Fibroblast of skin of left quadriceps (primary cell): ENCODE measurements at regions not wholly inside any gene's neighbourhood (a gene's known extent, or its start where the extent isn't known, plus 50 kb on each side); places are given as distances from the start of the nearest gene placed in this dataset.
"Not testable (repeated sequence)": the region's sequence is repeated elsewhere in the genome, so short reads cannot be mapped to it uniquely, and the experiment has no call there.

Experiments
- DNase-seq, 2 experiments: peaks; one replicate each; pipeline ENCODE4 v3.0.0-alpha.2; 2013; ENCODE audit warnings: low read depth in 2 of 2

DNA sequence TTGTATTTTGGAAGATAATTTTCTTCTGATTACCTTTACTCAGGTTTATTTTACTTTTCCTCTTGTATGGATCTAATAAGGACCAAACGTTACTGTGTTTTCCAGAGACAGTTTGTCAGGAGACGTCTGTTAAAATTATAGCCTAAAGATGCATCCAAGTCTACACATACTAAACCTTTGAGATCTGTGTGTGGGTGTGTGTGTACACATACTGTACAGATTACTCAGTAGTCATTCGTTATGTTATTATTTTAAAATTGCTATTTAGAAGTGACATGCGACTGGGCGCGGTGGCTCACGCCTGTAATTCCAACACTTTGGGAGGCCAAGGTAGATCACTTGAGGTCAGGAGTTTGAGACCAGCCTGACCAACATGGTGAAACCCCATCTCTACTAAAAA lies 51.6 kb upstream of the CNTLN start:
- DNase-seq: no peak

DNA sequence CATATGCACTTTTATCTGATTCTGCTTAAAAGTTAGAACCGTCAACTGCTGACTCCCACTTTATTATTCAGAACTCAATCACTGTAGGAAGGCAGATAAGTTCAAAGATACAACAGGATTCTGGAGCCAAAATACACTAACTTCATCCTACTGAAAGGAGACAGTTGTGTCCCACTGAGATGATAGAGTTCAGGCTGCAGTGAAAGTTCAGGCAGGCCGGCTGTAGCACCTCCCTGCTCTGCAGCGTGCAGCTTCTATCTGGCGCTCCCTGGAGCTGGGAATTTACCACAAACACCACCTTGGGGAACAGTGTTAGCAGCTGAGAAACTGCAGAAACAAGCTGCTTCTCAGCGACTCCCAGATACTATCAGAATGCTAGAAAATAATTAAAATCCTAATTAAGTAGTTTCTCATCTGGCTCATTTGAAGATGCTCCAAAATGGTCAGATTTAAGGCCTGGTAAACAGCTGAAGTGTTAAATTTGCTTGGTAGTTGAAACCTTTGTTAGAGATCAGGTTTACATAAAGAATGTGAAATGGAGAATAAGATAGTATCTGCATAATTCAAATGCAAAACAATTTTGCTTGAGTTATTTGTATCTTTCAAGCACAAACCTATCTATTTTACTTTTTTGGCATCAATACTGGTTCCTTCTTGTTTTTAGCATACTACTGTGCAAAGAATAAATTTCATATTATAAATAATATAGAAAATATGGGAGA lies 52.3 kb upstream of the CNTLN start:
- DNase-seq: no peak

DNA sequence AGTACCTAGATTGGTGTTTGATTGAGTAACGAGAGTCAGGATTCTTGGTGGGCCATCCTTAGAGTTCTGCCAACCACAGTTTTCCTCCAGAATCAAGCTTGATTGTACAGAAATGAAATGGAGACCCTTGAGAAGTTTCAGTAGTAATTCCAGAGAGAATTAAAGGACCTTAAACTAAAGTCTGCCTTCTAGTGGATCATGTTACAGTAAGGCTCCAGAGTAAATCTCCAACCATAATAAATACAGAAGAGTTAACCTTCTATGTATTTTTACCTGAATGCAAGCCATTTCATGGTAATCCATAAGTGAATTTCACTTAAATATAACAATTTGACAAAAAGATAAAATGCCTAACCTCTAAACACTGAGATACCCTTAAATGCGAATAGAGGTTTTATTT lies 53.0 kb upstream of the CNTLN start:
- DNase-seq: no peak

DNA sequence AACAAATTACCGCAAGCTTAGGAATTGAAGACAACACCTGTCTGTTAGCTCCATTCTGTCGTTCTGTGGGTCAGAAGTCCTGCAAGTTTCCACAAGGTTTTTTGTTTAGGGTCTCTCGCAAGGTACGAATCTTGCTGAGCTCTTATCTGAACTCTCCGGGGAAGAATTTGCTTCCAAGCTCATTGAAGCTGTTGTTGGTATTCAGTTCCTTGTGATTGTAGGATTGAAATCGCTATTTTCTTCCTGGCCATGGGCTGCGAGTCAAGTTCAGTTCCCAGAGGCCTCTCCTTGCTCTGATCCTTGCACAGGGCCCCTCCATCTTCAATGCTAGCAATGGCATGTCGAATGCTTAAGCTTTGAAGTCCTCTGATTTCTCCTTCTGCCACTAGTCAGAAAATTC lies 53.5 kb upstream of the CNTLN start:
- no peak for DNase-seq

DNA sequence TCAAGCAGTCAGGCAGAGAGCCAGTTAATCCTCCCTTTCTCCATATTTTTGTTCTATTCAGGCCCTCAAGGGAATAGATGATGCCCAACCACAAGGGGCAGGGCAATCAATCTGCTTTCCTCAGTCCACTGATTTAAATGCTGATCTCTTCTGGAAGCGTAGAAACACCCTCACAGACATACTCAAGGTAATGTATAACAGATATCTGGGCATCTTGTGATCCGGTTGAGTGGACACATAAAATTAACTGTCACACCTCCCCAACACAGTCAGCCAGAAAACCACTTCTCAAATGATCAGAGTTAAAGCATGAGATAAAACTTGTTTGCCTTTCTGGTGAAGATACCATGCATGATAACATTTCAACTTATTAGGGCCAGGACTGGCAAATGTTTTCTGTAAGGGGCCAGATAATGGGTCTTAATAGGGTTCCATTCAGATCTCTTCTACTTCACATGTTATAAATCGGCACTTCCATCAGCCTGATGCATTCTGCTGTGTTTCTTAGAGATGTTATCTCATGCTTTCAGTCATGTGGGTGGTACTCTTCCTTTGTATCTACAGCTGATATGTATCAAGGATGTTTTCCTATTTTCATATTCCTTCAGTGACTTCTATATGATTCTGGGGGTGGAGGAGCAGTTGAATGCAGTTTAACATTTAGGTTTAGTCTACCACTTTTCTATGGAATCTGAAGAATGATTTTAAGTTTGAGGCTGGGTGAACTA lies 58.9 kb upstream of the CNTLN start:
- DNase-seq: no peak

DNA sequence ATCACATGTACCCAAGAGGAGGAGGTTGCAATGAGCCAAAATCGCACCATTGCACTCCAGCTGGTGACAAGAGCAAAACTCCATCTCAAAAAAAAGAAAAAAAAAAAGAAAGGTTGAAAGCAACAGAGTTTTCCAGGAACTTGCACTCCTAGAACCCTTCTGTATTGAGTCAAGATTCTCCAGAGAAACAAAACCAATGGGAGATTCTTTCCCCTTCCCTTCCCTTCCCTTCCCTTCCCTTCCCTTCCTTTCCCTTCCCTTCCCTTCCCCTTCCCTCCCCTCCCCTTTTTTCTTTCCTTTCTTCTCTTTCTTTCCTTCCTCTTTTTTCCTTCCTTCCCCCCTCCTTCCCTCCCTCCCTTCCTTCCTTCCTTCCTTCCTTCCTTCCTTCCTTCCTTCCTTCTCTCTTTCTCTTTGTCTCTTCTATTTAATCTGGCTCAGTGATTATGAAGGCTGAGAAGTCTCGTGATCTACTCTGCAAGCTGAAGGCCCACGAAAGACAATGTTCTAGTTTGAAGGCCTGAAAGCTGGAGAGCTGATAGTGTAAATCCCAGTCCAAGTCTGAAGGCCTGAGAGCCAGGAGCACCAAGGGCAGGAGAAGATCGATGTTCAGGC lies 59.6 kb upstream of the CNTLN start:
- no peak for DNase-seq

DNA sequence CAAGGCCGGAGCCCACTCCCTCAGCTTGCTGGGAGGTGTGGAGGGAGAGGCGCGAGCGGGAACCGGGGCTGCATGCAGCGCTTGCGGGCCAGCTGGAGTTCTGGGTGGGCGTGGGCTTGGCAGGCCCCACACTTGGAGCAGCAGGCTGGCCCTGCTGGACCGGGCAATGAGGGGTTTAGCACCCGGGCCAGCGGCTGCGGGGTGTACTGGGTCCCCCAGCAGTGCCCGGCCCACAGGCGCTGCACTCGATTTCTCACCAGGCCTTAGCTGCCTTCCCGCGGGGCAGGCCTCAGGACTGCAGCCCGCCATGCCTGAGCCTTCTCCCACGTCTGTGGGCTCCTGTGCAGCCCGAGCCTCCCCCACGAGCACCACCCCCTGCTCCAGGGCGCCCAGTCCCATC lies 62.3 kb upstream of the CNTLN start:
- not testable (repeated sequence) for DNase-seq

DNA sequence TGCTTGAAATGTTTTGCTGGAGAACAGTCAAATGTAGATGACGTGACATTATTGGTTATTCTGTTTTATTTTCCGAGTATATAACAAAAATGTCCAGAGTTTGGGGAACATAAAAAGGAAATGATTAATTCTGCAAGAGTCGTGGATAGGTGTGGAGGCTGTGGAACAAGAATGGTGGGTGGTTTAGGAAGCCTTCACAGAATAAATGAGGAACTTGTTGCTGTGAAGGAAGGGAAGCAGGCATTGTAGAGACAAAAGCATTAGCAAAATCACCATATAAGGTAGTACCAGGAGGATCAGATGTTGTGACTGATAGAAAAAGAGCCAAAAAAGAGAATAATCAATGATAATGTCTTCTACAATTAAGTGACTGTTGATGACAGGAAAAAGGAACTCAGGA lies 66.2 kb upstream of the CNTLN start:
- no peak for DNase-seq

DNA sequence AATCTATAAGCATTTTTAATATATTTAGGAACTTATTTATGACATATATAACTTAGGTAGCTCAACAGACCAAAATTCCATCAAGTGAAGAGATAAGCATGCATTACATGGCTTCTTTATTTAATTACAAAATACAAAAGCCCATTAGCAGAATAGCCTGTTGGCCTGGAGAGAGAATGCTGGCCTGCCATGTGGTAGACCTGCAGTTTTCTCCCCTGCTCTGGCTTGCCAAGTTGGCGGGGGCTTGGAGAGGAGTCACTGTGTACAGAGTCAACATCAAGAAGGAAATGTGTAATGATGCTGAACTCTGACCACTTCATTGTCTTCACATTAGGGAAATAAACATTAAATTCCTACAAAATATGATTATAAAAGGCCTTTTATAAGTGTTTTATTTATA lies 69.8 kb upstream of the CNTLN start:
- DNase-seq: no peak

DNA sequence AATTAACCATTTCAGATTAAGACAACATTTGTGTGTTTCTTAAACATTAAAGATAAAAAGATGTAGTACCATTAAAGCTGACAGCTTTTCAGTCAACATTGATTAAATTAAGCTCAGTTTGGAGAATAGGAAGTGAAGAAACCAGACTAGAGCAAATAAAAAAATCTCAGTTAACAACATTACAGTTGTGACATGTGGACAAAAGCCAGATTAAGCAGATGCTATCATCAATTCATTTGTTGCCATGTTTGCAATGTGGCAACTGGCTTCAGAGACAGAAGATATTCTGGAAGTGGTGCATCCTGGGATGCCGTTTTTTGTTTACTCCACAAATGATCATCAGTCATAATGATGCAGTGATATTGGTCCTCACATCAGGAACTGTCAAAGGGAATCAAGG lies 70.3 kb upstream of the CNTLN start:
- no peak for DNase-seq

DNA sequence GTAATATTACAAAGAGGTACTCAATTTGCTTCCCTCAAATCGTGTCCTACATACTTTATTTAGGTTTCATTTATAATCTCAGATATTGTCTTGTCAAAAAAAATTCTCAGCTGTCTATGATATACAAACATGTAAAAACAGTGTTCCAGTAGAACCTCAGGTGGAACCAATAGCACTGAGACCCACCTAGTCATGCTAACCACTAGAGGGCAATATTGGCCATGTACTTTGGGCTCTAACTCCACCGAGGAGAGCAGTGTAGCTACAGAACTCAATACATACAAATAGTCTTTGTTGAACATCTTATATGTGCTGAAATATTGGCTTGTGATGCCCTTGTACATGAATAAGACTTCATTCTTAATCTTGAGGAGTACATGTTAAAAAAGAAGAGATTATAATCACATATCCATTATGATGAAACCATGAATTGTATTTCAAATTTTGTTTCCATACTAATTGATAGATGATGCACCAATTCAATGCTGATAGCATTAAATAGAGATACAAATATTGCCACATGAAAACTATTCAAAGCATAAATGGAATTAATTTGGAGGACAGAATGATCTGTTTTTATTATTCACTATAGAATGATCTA lies 71.2 kb upstream of the CNTLN start:
- DNase-seq: peak; percentile 12 to 16

DNA sequence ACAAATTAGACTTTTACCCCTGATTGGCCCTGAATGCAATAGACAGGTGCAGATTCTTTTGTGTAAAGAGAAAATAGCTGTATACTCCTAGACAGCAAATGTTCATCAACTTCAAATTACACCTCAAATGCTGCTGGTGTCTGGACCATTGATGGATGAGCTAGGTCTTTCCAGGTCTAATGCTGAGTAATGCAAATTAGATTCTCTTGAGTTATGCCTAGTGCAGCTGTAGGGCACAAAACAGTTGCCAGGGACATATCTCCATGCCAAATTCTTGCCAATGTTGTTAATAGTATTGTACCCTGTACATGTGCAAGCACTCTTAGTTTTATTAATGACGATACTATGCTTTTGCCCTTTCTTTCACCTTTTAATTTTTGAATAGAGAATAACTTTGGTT lies 72.3 kb upstream of the CNTLN start:
- DNase-seq: no peak

DNA sequence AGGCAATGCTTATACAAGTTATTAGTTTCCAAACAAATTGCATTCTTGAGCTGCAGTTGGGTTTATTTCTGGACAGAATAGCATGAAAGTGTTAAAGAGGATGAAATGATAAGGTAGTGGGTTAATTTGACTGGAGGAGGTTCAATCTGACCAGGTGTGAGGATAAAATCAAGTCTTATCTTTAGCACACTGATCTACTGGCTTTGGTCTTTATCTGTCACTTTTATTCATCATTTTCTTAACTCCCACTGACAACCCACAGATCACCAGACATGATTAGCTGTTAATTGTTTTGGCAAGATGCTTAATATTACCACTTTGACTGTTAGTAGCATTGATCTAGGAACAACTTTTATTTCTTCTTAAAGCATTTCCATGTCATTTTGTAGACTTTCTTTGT lies 74.4 kb upstream of the CNTLN start:
- no peak for DNase-seq

DNA sequence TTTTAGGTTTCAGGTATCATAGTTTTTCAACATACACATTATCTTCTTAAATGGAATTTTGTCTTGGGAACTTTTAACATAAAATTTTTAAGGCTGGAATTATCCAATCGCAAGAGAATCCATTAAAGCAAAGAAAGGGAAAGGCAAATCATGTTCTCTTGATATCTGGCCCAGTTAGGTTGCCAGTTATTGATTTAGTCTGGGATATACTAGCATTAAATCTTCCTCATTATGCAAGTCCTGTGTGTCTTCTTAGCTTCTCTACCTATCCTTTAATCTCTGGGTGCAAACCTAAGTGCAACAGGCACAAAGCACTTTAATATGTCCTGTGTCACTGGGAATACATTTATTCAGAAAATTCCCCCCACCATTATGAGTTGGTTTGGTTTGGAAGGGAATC lies 75.4 kb upstream of the CNTLN start:
- DNase-seq: no peak

DNA sequence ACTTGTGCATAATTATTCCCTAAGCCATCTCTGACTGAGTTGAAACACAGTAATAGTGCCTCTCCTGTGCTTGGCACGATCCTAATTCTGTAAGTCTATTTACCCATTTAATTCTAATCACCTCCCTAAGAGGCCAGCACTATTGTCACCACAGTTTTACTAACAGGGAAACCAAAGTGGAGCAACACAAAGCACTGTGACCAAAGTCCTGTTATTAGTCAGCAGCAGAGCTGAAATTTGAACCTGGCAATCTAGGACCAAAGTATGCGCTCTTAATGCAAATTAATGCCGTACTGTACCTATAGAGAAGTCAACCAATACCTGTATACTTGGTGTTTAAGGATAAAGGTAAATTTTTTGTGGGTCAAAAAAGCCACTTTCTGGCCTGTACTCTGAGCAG lies 77.1 kb upstream of the CNTLN start:
- DNase-seq: no peak

DNA sequence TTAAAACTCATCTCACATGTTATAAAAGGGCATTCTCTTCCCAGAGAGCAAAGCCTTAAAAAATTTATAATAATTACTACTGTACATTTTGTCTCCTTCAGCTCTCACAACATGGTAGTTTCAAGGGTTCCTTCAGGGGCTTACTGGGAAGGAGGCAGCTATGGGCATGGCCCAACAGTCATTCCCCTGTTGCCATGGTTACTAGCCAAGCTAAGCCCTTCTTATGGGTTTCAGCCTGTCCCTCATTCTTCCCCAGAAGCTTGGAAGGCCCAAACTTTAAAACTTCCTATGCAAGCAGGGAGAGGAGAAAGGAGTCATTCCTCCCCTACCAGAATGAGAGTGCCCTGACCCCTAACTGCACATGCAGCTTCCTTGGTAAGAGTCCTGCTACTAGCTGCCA lies 82.2 kb upstream of the CNTLN start:
- DNase-seq: no peak

DNA sequence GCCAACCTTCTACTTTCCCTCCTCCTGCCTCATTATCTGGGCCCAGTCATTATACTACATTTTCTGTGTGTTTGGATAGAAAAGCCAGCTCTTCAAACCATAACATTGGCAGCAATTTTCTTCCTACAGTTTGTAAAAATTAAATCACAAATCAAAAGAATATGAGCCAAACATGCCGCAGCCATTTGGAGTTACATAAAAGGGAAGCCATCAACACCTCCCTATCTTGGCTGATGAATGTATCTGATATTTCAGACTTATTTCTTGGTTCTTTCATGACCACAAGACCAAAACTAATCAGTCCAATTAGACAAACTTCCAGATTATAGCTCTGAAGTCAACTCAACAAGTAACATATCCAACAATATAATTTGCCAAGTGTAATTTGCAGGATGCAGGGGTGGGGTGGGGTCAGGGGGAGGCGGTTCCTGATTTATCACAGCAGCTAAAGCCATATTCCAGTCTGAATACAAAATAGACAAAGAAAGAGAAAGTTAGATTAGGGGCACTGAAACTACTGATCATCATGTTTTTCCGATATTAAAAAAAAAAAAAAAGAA lies 89.4 kb upstream of the CNTLN start:
- DNase-seq: no peak

DNA sequence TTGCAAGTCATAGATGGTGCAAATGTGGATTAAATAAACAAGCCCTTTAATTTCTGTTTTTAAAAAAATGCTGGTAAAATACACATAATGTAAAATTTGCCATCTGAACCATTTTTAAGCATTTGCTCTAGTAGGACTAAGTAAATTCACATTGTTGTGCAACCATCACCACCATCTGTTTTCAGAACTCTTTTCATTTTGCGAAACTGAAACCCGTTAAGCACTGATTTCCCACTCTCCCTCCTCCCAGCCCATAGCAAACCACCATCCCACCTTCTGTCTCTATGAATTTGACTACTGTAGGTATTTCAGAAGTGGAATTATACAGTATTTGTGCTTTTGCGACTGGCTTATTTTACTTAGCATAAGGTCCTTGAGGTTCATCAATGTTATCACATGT lies 103.3 kb upstream of the CNTLN start:
- no peak for DNase-seq

DNA sequence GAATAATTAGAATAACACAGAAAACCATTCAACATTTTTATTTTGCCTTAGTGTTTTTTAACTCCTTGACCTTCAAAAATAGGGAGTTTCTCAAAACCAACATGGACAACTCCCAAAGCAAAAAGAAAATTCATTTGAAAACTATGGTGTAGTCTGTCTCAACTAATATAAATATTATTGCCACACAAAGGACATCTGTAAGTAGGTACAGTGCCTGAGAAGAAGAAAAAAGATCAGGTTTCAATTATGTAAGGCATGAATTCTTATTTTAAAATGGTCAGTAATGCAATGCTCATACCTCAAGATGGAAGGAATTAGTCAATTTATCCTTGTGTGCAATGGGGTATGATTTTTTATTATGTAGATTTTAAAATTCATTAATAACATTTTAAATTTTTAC lies 109.6 kb upstream of the CNTLN start:
- no peak for DNase-seq

DNA sequence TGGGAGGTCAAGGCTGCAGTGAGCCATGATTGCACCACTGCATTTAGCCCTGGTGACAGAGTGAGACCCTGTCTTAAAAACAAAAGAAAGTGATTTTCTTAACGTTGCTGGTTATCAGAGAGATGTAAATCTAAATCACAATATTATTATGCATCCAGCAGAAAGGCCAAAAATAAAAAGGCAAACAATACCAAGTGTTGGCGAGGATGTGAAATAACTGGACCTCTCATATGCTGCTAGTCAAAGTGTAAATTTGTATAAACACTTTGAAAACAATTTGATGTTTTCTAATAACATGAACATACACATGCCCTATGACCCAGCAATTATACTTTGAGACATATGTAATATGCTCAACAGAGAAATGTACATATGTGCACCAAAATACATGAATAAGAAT lies 110.7 kb upstream of the CNTLN start:
- DNase-seq: no peak

DNA sequence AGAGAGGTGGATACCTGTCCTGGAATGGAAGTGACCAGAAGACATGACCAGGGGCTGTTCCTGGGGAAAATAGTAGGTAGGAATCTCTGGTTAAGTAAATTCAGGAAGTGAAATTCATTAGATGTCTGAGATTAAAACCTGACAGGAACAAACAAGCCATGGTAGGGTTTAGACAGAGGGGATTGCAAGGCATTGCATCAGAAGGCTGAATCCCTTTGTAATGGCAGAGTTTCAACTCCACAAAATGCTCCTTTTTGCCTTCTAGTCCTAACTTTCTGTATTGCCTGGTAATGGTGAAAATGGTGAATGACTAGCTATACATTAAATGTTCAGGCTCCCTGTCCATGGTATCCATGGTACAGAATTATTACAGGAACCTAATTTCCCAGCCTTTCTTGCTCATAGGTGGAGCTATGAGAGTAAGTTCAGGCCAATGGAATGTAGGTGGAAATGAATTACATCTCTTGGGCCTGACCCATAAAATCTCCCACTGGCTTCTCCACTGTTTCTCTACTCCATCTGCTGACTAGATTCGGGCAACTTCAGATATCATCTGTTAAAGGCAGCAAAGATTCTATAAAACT lies 113.4 kb upstream of the CNTLN start:
- DNase-seq: no peak

DNA sequence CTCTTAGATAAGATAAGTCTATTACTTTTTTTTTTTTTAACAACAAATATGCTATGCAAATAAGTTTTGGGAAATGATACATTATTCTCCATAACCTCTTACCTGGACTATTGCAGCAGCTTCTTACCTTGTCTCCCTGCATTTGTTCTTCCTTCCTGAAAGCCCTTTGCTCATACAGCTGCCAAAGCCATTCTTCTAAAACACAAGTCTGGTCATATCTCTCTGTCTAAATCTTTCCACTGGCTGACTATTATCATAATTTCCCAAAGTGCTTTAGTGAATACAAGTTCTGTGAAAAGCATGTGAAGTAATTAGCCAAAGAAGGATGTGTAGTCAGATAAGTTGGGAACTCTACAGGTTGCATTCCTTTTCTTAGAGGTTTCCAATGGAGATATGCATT lies 115.4 kb upstream of the CNTLN start:
- DNase-seq: no peak
